ENCODE measurements at regions not wholly inside any gene's neighbourhood (a gene's known extent, or its start where the extent isn't known, plus 50 kb on each side); places are given as distances from the start of the nearest gene placed in this dataset.

- H3K27ac Mint-ChIP-seq = no peak overlapping the region
- no peaks in the 10 kb centered on the region for H3K27me3 Mint-ChIP-seq
- CTCF ChIA-PET = no interaction called here
- DNase-seq = no peak
- H3K9me3 Mint-ChIP-seq = no peaks in the 10 kb centered on the region
- H3K4me3 Mint-ChIP-seq = no peak overlapping the region
- H3K36me3 Mint-ChIP-seq = no peaks in the 10 kb centered on the region
- H3K4me1 Mint-ChIP-seq = no peaks in the 10 kb centered on the region
These were observed 480.0 kb downstream of the SLC4A3 start for GRCh38 chr2:220107380-220107791.

- Mint-ChIP-seq H3K27ac (no peak overlapping the region), H3K36me3 (no peaks in the 10 kb centered on the region), H3K9me3 (peaks cover 2% of the 10 kb centered on the region), H3K27me3 (no peaks in the 10 kb centered on the region), H3K4me1 (no peaks in the 10 kb centered on the region), H3K4me3 (no peak overlapping the region)
- DNase-seq = no peak
- CTCF ChIA-PET = interaction anchor here (0.9 kb wide), 1 partner anchor 9 kb away, joined by 3 read pairs; no protein-coding TSS in a partner anchor
These were observed 487.0 kb downstream of the SLC4A3 start for GRCh38 chr2:220114443-220114842.

- Mint-ChIP-seq H3K27ac (no peak overlapping the region), H3K4me3 (no peak overlapping the region), H3K27me3 (no peaks in the 10 kb centered on the region), H3K9me3 (peaks cover 2% of the 10 kb centered on the region), H3K36me3 (no peaks in the 10 kb centered on the region), H3K4me1 (no peaks in the 10 kb centered on the region)
- DNase-seq = no peak
- CTCF ChIA-PET = no interaction called here
These were observed 489.6 kb downstream of the SLC4A3 start for GRCh38 chr2:220117025-220117424.

- CTCF ChIA-PET = no interaction called here
- H3K4me1 Mint-ChIP-seq = no peaks in the 10 kb centered on the region
- H3K27ac Mint-ChIP-seq = no peak overlapping the region
These were observed 492.6 kb downstream of the SLC4A3 start for GRCh38 chr2:220120041-220120440.

GRCh38 chr2:220123751-220124150 is 496.3 kb downstream of the SLC4A3 start:
- no peak for DNase-seq
- CTCF ChIA-PET = no interaction called here
- Mint-ChIP-seq H3K4me1 (no peaks in the 10 kb centered on the region), H3K27me3 (no peaks in the 10 kb centered on the region), H3K9me3 (no peaks in the 10 kb centered on the region), H3K4me3 (no peak overlapping the region), H3K27ac (no peak overlapping the region), H3K36me3 (no peaks in the 10 kb centered on the region)

More at GRCh38 chr2:220120041-220120440, 492.6 kb downstream of the SLC4A3 start:
- Mint-ChIP-seq H3K36me3 (no peaks in the 10 kb centered on the region), H3K4me3 (no peak overlapping the region), H3K27me3 (no peaks in the 10 kb centered on the region), H3K9me3 (no peaks in the 10 kb centered on the region)
- DNase-seq = no peak

- no peak overlapping the region for H3K27ac Mint-ChIP-seq
- no peaks in the 10 kb centered on the region for H3K36me3 Mint-ChIP-seq
- H3K4me3 Mint-ChIP-seq = no peak overlapping the region
- no peaks in the 10 kb centered on the region for H3K4me1 Mint-ChIP-seq
- CTCF ChIA-PET = no interaction called here
- H3K9me3 Mint-ChIP-seq = peaks cover 1% of the 10 kb centered on the region
- no peak for DNase-seq
- no peaks in the 10 kb centered on the region for H3K27me3 Mint-ChIP-seq
These were observed 498.1 kb downstream of the SLC4A3 start for GRCh38 chr2:220125551-220125950.

- H3K36me3 Mint-ChIP-seq = no peaks in the 10 kb centered on the region
- no peak for DNase-seq
- H3K27ac Mint-ChIP-seq = no peak overlapping the region
- no peaks in the 10 kb centered on the region for H3K27me3 Mint-ChIP-seq
- CTCF ChIA-PET = no interaction called here
- H3K4me3 Mint-ChIP-seq = no peak overlapping the region
- H3K4me1 Mint-ChIP-seq = no peaks in the 10 kb centered on the region
- H3K9me3 Mint-ChIP-seq = peaks cover 9% of the 10 kb centered on the region
These were observed 499.9 kb downstream of the SLC4A3 start for GRCh38 chr2:220127311-220127710.

- no peaks in the 10 kb centered on the region for H3K4me1 Mint-ChIP-seq
- H3K9me3 Mint-ChIP-seq = peaks cover 10% of the 10 kb centered on the region
- DNase-seq = no peak
- H3K27me3 Mint-ChIP-seq = no peaks in the 10 kb centered on the region
- H3K4me3 Mint-ChIP-seq = no peak overlapping the region
- H3K36me3 Mint-ChIP-seq = no peaks in the 10 kb centered on the region
- CTCF ChIA-PET = no interaction called here
- no peak overlapping the region for H3K27ac Mint-ChIP-seq
These were observed 500.4 kb downstream of the SLC4A3 start for GRCh38 chr2:220127876-220128275.

- CTCF ChIA-PET = no interaction called here
These were observed 502.0 kb downstream of the SLC4A3 start for GRCh38 chr2:220129391-220129790.

GRCh38 chr2:220134756-220135534 is 507.5 kb downstream of the SLC4A3 start:
- CTCF ChIA-PET = no interaction called here
- no peaks in the 10 kb centered on the region for H3K4me1 Mint-ChIP-seq
- no peak for DNase-seq
- no peak overlapping the region for H3K27ac Mint-ChIP-seq
- no peaks in the 10 kb centered on the region for H3K36me3 Mint-ChIP-seq
- H3K27me3 Mint-ChIP-seq = no peaks in the 10 kb centered on the region
- no peak overlapping the region for H3K4me3 Mint-ChIP-seq
- peaks cover 11% of the 10 kb centered on the region for H3K9me3 Mint-ChIP-seq

More at GRCh38 chr2:220129391-220129790, 502.0 kb downstream of the SLC4A3 start:
- DNase-seq = no peak
- Mint-ChIP-seq H3K27ac (no peak overlapping the region), H3K4me3 (no peak overlapping the region), H3K4me1 (no peaks in the 10 kb centered on the region), H3K9me3 (peaks cover 11% of the 10 kb centered on the region), H3K36me3 (no peaks in the 10 kb centered on the region), H3K27me3 (no peaks in the 10 kb centered on the region)

GRCh38 chr2:220143336-220143735 is 515.9 kb downstream of the SLC4A3 start:
- Mint-ChIP-seq H3K27me3 (no peaks in the 10 kb centered on the region), H3K36me3 (no peaks in the 10 kb centered on the region), H3K4me1 (no peaks in the 10 kb centered on the region), H3K4me3 (no peak overlapping the region), H3K27ac (no peak overlapping the region), H3K9me3 (peaks cover 4% of the 10 kb centered on the region)
- CTCF ChIA-PET = no interaction called here
- DNase-seq = no peak

GRCh38 chr2:220144411-220144810 is 517.0 kb downstream of the SLC4A3 start:
- Mint-ChIP-seq H3K27ac (no peak overlapping the region), H3K4me1 (no peaks in the 10 kb centered on the region), H3K9me3 (peaks cover 4% of the 10 kb centered on the region), H3K36me3 (no peaks in the 10 kb centered on the region), H3K27me3 (no peaks in the 10 kb centered on the region), H3K4me3 (no peak overlapping the region)
- DNase-seq = no peak
- CTCF ChIA-PET = no interaction called here

- no peak for DNase-seq
- CTCF ChIA-PET = no interaction called here
- H3K4me3 Mint-ChIP-seq = no peak overlapping the region
- H3K9me3 Mint-ChIP-seq = peaks cover 4% of the 10 kb centered on the region
- no peaks in the 10 kb centered on the region for H3K4me1 Mint-ChIP-seq
- no peak overlapping the region for H3K27ac Mint-ChIP-seq
- H3K27me3 Mint-ChIP-seq = no peaks in the 10 kb centered on the region
- H3K36me3 Mint-ChIP-seq = no peaks in the 10 kb centered on the region
These were observed 520.0 kb downstream of the SLC4A3 start for GRCh38 chr2:220147161-220148038.

- no peaks in the 10 kb centered on the region for H3K27me3 Mint-ChIP-seq
- no peak overlapping the region for H3K4me3 Mint-ChIP-seq
- CTCF ChIA-PET = no interaction called here
- H3K4me1 Mint-ChIP-seq = no peaks in the 10 kb centered on the region
- no peak overlapping the region for H3K27ac Mint-ChIP-seq
- no peaks in the 10 kb centered on the region for H3K36me3 Mint-ChIP-seq
- no peak for DNase-seq
- H3K9me3 Mint-ChIP-seq = peaks cover 4% of the 10 kb centered on the region
These were observed 521.2 kb downstream of the SLC4A3 start for GRCh38 chr2:220148471-220149248.
